ENCODE measurements at regions not wholly inside any gene's neighbourhood (a gene's known extent, or its start where the extent isn't known, plus 50 kb on each side); places are given as distances from the start of the nearest gene placed in this dataset.

DNA sequence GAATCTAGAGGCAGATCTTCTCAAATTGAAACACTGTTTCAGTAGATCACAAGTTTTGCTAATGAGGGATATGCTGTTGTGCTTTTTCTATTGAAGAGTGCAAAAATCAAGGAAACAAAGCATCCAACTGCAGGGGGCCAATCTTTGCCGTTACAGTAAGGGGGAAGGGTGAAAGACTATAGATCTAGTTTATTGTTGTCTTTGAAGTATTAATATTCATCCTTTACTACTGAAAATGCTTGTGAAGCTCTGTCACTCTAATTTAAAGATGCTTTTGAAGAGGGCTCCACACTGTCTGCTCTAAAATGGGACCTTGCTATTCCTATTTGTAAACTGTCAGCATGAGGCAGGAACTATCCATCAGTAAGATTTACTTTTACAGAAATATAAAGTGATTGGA, 110.3 kb downstream of the MBL2 start:
- TF ChIP-seq POLR2A (IDR thresholded peaks at IDR 0.05): no peak
- TF ChIP-seq, protein P1, sequence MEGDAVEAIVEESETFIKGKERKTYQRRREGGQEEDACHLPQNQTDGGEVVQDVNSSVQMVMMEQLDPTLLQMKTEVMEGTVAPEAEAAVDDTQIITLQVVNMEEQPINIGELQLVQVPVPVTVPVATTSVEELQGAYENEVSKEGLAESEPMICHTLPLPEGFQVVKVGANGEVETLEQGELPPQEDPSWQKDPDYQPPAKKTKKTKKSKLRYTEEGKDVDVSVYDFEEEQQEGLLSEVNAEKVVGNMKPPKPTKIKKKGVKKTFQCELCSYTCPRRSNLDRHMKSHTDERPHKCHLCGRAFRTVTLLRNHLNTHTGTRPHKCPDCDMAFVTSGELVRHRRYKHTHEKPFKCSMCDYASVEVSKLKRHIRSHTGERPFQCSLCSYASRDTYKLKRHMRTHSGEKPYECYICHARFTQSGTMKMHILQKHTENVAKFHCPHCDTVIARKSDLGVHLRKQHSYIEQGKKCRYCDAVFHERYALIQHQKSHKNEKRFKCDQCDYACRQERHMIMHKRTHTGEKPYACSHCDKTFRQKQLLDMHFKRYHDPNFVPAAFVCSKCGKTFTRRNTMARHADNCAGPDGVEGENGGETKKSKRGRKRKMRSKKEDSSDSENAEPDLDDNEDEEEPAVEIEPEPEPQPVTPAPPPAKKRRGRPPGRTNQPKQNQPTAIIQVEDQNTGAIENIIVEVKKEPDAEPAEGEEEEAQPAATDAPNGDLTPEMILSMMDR (IDR thresholded peaks at IDR 0.05): no peak
